ENCODE measurements at regions not wholly inside any gene's neighbourhood (a gene's known extent, or its start where the extent isn't known, plus 50 kb on each side); places are given as distances from the start of the nearest gene placed in this dataset.

DNA sequence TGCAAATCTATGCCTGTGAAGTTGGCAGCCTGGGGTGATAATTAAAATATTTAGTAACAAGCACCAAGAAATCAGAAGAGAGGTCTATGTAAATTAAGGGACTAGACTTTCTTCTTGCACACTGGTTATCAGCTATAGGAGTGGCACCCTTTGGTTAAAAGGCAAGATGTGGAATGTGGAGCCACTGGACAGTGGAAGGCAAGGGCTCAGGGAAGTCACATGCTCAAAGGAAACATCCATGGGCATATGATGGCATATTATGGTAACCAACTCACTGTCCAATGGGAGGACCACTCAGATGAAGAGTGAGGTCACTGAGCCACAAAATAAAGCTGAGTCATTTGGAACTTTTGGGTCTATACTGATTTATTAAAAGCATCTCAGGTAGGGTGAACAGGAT, 165.6 kb upstream of the PRICKLE2 start:
- TF ChIP-seq, protein P1, sequence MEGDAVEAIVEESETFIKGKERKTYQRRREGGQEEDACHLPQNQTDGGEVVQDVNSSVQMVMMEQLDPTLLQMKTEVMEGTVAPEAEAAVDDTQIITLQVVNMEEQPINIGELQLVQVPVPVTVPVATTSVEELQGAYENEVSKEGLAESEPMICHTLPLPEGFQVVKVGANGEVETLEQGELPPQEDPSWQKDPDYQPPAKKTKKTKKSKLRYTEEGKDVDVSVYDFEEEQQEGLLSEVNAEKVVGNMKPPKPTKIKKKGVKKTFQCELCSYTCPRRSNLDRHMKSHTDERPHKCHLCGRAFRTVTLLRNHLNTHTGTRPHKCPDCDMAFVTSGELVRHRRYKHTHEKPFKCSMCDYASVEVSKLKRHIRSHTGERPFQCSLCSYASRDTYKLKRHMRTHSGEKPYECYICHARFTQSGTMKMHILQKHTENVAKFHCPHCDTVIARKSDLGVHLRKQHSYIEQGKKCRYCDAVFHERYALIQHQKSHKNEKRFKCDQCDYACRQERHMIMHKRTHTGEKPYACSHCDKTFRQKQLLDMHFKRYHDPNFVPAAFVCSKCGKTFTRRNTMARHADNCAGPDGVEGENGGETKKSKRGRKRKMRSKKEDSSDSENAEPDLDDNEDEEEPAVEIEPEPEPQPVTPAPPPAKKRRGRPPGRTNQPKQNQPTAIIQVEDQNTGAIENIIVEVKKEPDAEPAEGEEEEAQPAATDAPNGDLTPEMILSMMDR (IDR thresholded peaks at IDR 0.05) = no peak
- no peak for TF ChIP-seq POLR2A (IDR thresholded peaks at IDR 0.05)
